H1 (cell line): ENCODE measurements at regions not wholly inside any gene's neighbourhood (a gene's known extent, or its start where the extent isn't known, plus 50 kb on each side); places are given as distances from the start of the nearest gene placed in this dataset.

Experiments used
- CTCF ChIA-PET: fragments of 300-600 bp; sonication (Branson Sonifier 250); formaldehyde crosslinking; loops from one replicate; lab custom pipeline; 2021; ENCODE audit not compliant: partially characterized antibody; lab: Charles Lee
- POLR2A ChIA-PET: fragments of 300-600 bp; sonication (Branson Sonifier 250); formaldehyde crosslinking; loops from one replicate; lab custom pipeline; 2021; ENCODE audit warnings: inconsistent platforms; ENCODE audit not compliant: partially characterized antibody; lab: Charles Lee
- DNase-seq, 2 experiments: peaks; one replicate each; pipeline versions ENCODE4 v3.0.0 to v3.0.0-alpha.2; 2010 to 2022; ENCODE audit warnings: low spot score in 2 of 2, low read depth in 1 of 2, mixed read lengths in 1 of 2
- FAIRE-seq: peaks from 2 replicates; lab custom pipeline; 2011; peaks lifted over from hg19 to GRCh38; lab: Jason Lieb, UNC
- H2AFZ ChIP-seq: 2 replicates; pipeline ENCODE4 v1.8.1; 2012; ENCODE audit warnings: low read length, inconsistent platforms
- H2AK5ac ChIP-seq: 2 replicates; pipeline ENCODE4 v1.6.1; 2013; ENCODE audit warnings: low read depth, low read length
- H2BK120ac ChIP-seq: replicated peaks from 2 replicates; pipeline ENCODE3; 2013; ENCODE audit warnings: low read depth, low read length, inconsistent platforms
- H2BK12ac ChIP-seq: 2 replicates; pipeline ENCODE4 v1.6.1; 2013; ENCODE audit warnings: low read depth, low read length
- H2BK15ac ChIP-seq: 2 replicates; pipeline ENCODE4 v1.6.1; 2013; ENCODE audit warnings: low read length
- H2BK20ac ChIP-seq: 2 replicates; pipeline ENCODE4 v1.6.1; 2013; ENCODE audit warnings: low read length
- H2BK5ac ChIP-seq: 2 replicates; pipeline ENCODE4 v1.6.1; 2013; ENCODE audit warnings: low read depth, low read length
- H3K14ac ChIP-seq: 2 replicates; pipeline ENCODE4 v1.6.1; 2013; ENCODE audit warnings: inconsistent platforms; ENCODE audit not compliant: insufficient read length
- H3K18ac ChIP-seq: 2 replicates; pipeline ENCODE4 v1.6.1; 2013; ENCODE audit warnings: low read length; ENCODE audit errors: extremely low read depth
- H3K23ac ChIP-seq: 2 replicates; pipeline ENCODE4 v1.6.1; 2013; ENCODE audit warnings: inconsistent platforms; ENCODE audit not compliant: insufficient read length
- H3K23me2 ChIP-seq: 2 replicates; pipeline ENCODE4 v1.6.1; 2013; ENCODE audit warnings: low read depth, low read length
- H3K27ac ChIP-seq: 2 replicates; pipeline ENCODE4 v1.6.1; 2011; ENCODE audit warnings: low read depth, low read length, inconsistent platforms
- H3K27me3 ChIP-seq, 4 experiments: replicated peaks in 1 of 4; 1 replicate in 1 of 4; 2 replicates in 3 of 4; pipeline versions ENCODE4 v1.6.1 to v1.8.1; 2011 to 2013; ENCODE audit warnings: low read length in 3 of 4, mild to moderate bottlenecking in 3 of 4, inconsistent platforms in 2 of 4, mixed read lengths in 2 of 4, moderate library complexity in 1 of 4; ENCODE audit not compliant: control insufficient read depth in 3 of 4, insufficient read depth in 3 of 4; ENCODE audit errors: extremely low read depth in 1 of 4
- H3K36me3 ChIP-seq, 4 experiments: 2 replicates each; pipeline versions ENCODE4 v1.6.1 to v1.8.1; 2011 to 2013; ENCODE audit warnings: mild to moderate bottlenecking in 4 of 4, low read length in 3 of 4, moderate library complexity in 2 of 4, control low read depth in 1 of 4, inconsistent platforms in 1 of 4; ENCODE audit not compliant: insufficient read depth in 4 of 4, control insufficient read depth in 2 of 4
- H3K4ac ChIP-seq: replicated peaks from 2 replicates; pipeline ENCODE3; 2013; ENCODE audit warnings: low read length, low read depth, mixed read lengths, inconsistent platforms; ENCODE audit not compliant: insufficient read length
- H3K4me1 ChIP-seq, 4 experiments: replicated peaks in 1 of 4; 1 replicate in 1 of 4; 2 replicates in 3 of 4; pipeline versions ENCODE4 v1.6.1 to v1.8.1; 2011 to 2013; ENCODE audit warnings: low read length in 3 of 4, inconsistent platforms in 2 of 4, mixed read lengths in 1 of 4; ENCODE audit not compliant: insufficient read depth in 4 of 4, control insufficient read depth in 3 of 4
- H3K4me2 ChIP-seq, 2 experiments: 2 replicates each; pipeline versions ENCODE4 v1.6.1 to v1.8.1; 2011 to 2013; ENCODE audit warnings: low read depth in 2 of 2, low read length in 2 of 2, control low read depth in 1 of 2, inconsistent platforms in 1 of 2, mild to moderate bottlenecking in 1 of 2; ENCODE audit not compliant: insufficient read depth in 1 of 2
- H3K4me3 ChIP-seq, 4 experiments: fragments of 200-600, 300-600 bp in 1 of 4; sonication (generic), shearing (Covaris generic), sonication (Bioruptor Twin) in 1 of 4; 2 replicates each; pipeline versions ENCODE4 v1.5.1 to v1.8.1; 2011 to 2016; ENCODE audit warnings: low read length in 4 of 4, low read depth in 3 of 4, control low read depth in 2 of 4, inconsistent platforms in 2 of 4, mild to moderate bottlenecking in 2 of 4, mixed read lengths in 1 of 4, moderate library complexity in 1 of 4; ENCODE audit not compliant: insufficient read depth in 2 of 4; ENCODE audit errors: extremely low read depth in 1 of 4
- H3K56ac ChIP-seq: replicated peaks from 2 replicates; pipeline ENCODE3; 2013; ENCODE audit warnings: low read depth, mild to moderate bottlenecking, mixed read lengths, low read length, inconsistent platforms; ENCODE audit not compliant: insufficient read length
- H3K79me1 ChIP-seq: 2 replicates; pipeline ENCODE4 v1.6.1; 2013; ENCODE audit warnings: low read depth, low read length, control low read depth
- H3K79me2 ChIP-seq, 2 experiments: 2 replicates each; pipeline versions ENCODE4 v1.6.1 to v1.8.1; 2012 to 2013; ENCODE audit warnings: low read length in 2 of 2, mild to moderate bottlenecking in 2 of 2, inconsistent platforms in 1 of 2; ENCODE audit not compliant: insufficient read depth in 2 of 2, control insufficient read depth in 1 of 2
- H3K9ac ChIP-seq, 4 experiments: replicated peaks in 1 of 4; 1 replicate in 1 of 4; 2 replicates in 3 of 4; pipeline versions ENCODE4 v1.6.1 to v1.8.1; 2011 to 2013; ENCODE audit warnings: low read depth in 3 of 4, low read length in 3 of 4, control low read depth in 2 of 4, mild to moderate bottlenecking in 2 of 4, moderate library complexity in 2 of 4, inconsistent platforms in 1 of 4; ENCODE audit errors: extremely low read depth in 1 of 4
- H3K9me3 ChIP-seq, 2 experiments: 2 replicates each; pipeline versions ENCODE4 v1.6.1 to v1.8.1; 2012 to 2013; ENCODE audit warnings: mild to moderate bottlenecking in 2 of 2, moderate library complexity in 2 of 2, control low read depth in 1 of 2, inconsistent platforms in 1 of 2, low read depth in 1 of 2, low read length in 1 of 2, mixed read lengths in 1 of 2; ENCODE audit not compliant: insufficient read depth in 2 of 2
- H4K20me1 ChIP-seq, 2 experiments: replicated peaks in 1 of 2; 2 replicates each; pipeline versions ENCODE3 to v1.8.1; 2011 to 2013; ENCODE audit warnings: inconsistent platforms in 2 of 2, low read length in 2 of 2, mild to moderate bottlenecking in 1 of 2; ENCODE audit not compliant: insufficient read depth in 2 of 2, control insufficient read depth in 1 of 2
- H4K5ac ChIP-seq: 2 replicates; pipeline ENCODE4 v1.6.1; 2013; ENCODE audit warnings: low read length, low read depth, mixed read lengths, inconsistent platforms; ENCODE audit not compliant: insufficient read length
- H4K8ac ChIP-seq: 2 replicates; pipeline ENCODE4 v1.8.0; 2013; ENCODE audit warnings: mild to moderate bottlenecking, moderate library complexity, low read length, inconsistent platforms; ENCODE audit not compliant: insufficient read depth; ENCODE audit errors: extremely low read depth
- H4K91ac ChIP-seq: replicated peaks from 2 replicates; pipeline ENCODE3; 2013; ENCODE audit warnings: low read length, mixed read lengths, inconsistent platforms; ENCODE audit not compliant: insufficient read length
- BRCA1 ChIP-seq: IDR thresholded peaks from 2 replicates; pipeline ENCODE4 v1.6.1; 2012; ENCODE audit warnings: low read depth, low read length, improper control_type of control experiment
- EP300 ChIP-seq, 2 experiments: IDR thresholded peaks; 1 replicate in 1 of 2; 2 replicates in 1 of 2; pipeline ENCODE4 v1.6.1; 2011 to 2012; ENCODE audit warnings: low read depth in 2 of 2, low read length in 2 of 2, mild to moderate bottlenecking in 2 of 2, borderline replicate concordance in 1 of 2, inconsistent platforms in 1 of 2, moderate library complexity in 1 of 2
- GABPA ChIP-seq: IDR thresholded peaks from 2 replicates; pipeline ENCODE4 v1.6.1; 2011; ENCODE audit warnings: mild to moderate bottlenecking, low read length, moderate library complexity, borderline replicate concordance; ENCODE audit not compliant: insufficient read depth
- HDAC6 ChIP-seq: IDR thresholded peaks from one replicate; pipeline ENCODE4 v1.7.1; 2012; ENCODE audit warnings: low read depth, mild to moderate bottlenecking, inconsistent platforms, low read length, moderate library complexity
- WGBS, 2 experiments: shearing (Covaris generic) in 1 of 2; methylation state at CpG; one replicate each; pipeline versions ENCODE4 v1.1.6 to v1.1.7; 2013 to 2015; ENCODE audit warnings: low lambda C conversion rate in 2 of 2, mixed read lengths in 2 of 2, inconsistent platforms in 1 of 2, low coverage in 1 of 2, missing lambda C conversion rate in 1 of 2; ENCODE audit not compliant: insufficient replicate concordance in 2 of 2, insufficient coverage in 1 of 2, insufficient read length in 1 of 2; ENCODE audit errors: extremely low coverage in 1 of 2, missing lambda C conversion rate in 1 of 2; 5-methylcytosine and 5-hydroxymethylcytosine counted together

- Histone ChIP-seq H3K36me3 (no peaks in the 10 kb centered on the region), H3K4ac (no peak overlapping the region), H3K18ac (no peak overlapping the region), H4K20me1 (no peaks in the 10 kb centered on the region), H3K9me3 (no peaks in the 10 kb centered on the region), H3K4me2 (no peak overlapping the region), H3K4me3 (no peak overlapping the region), H3K23me2 (no peaks in the 10 kb centered on the region), H3K4me1 (no peaks in the 10 kb centered on the region), H3K27ac (no peak overlapping the region), H4K8ac (no peak overlapping the region), H3K56ac (no peak overlapping the region), H2AK5ac (no peak overlapping the region), H3K23ac (no peak overlapping the region), H3K9ac (no peak overlapping the region), H3K79me1 (no peaks in the 10 kb centered on the region), H3K79me2 (no peaks in the 10 kb centered on the region), H4K5ac (no peak overlapping the region), H3K27me3 (0 out of 7 replicates have a peak, but pooled peaks cover 0 to 2% (median under 1%) of the 10 kb centered on the region in 4 experiments), H2AFZ (no peak overlapping the region), H2BK15ac (no peak overlapping the region), H4K91ac (no peak overlapping the region), H2BK120ac (no peak overlapping the region), H2BK12ac (no peak overlapping the region), H3K14ac (no peak overlapping the region), H2BK20ac (no peak overlapping the region), H2BK5ac (no peak overlapping the region)
- CTCF ChIA-PET = interaction anchor here (0.6 to 1.6 kb wide), 11 partner anchors 9 to 764 kb away, joined by 3 to 7 read pairs (median 3); no protein-coding TSS in a partner anchor
- 93% methylated on average over 4 of the region's 4 CpGs; no CpG with 5 or more reads in 1 of the 2 experiments for WGBS, 2 experiments
- FAIRE-seq = no peak
- TF ChIP-seq BRCA1 = no peak
- no peak for TF ChIP-seq HDAC6
- no peak for TF ChIP-seq EP300 (IDR thresholded peaks at IDR 0.05; ENCODE audit: borderline replicate concordance in 1 of 2, low read depth in 2 of 2, low read length in 2 of 2)
- no peak for TF ChIP-seq GABPA
- DNase-seq = no peak
- POLR2A ChIA-PET = interaction anchor here (0.7 to 1.0 kb wide), 2 partner anchors 17 to 20 kb away, joined by 3 to 4 read pairs; no protein-coding TSS in a partner anchor
Observed at GRCh38 chr15:60264088-60264487, 133.7 kb downstream of the ANXA2 start.
